Thymus (tissue), 11 donors: ENCODE measurements at regions not wholly inside any gene's neighbourhood (a gene's known extent, or its start where the extent isn't known, plus 50 kb on each side); places are given as distances from the start of the nearest gene placed in this dataset.

Source experiments
- DNase-seq, 9 donors: peaks; one replicate each; pipeline ENCODE4 v3.0.0-alpha.2; 2013; ENCODE audit warnings: low spot score in 9 of 9, low read depth in 6 of 9, missing footprints in 1 of 9
- H3K27ac ChIP-seq, 2 donors: one replicate each; pipeline ENCODE4 v1.5.1; 2013; ENCODE audit warnings: control low read depth in 1 of 2, low read depth in 1 of 2, low read length in 1 of 2, mild to moderate bottlenecking in 1 of 2, moderate library complexity in 1 of 2
- H3K27me3 ChIP-seq, 2 donors: one replicate each; pipeline ENCODE4 v1.5.1; 2013; ENCODE audit warnings: low read length in 1 of 2; ENCODE audit not compliant: control insufficient read depth in 2 of 2, insufficient read depth in 1 of 2
- H3K36me3 ChIP-seq, 2 donors: one replicate each; pipeline ENCODE4 v1.5.1; 2013; ENCODE audit warnings: low read length in 1 of 2, mild to moderate bottlenecking in 1 of 2, moderate library complexity in 1 of 2; ENCODE audit not compliant: control insufficient read depth in 2 of 2, insufficient read depth in 2 of 2
- H3K4me1 ChIP-seq, 2 donors: one replicate each; pipeline ENCODE4 v1.5.1; 2013; ENCODE audit warnings: low read length in 2 of 2; ENCODE audit not compliant: control insufficient read depth in 2 of 2, insufficient read depth in 2 of 2
- H3K4me3 ChIP-seq, 2 donors: one replicate each; pipeline ENCODE4 v1.5.1; 2013; ENCODE audit warnings: low read length in 2 of 2, control low read depth in 1 of 2, mild to moderate bottlenecking in 1 of 2
- H3K9me3 ChIP-seq, 2 donors: one replicate each; pipeline ENCODE4 v1.5.1; 2013; ENCODE audit warnings: low read length in 1 of 2, mild to moderate bottlenecking in 1 of 2; ENCODE audit not compliant: control insufficient read depth in 2 of 2, insufficient read depth in 1 of 2
- WGBS: extraction: QIAGEN DNeasy Blood & Tissue Kit; methylation state at CpG from one replicate; pipeline ENCODE4 v1.1.7; 2013; 5-methylcytosine and 5-hydroxymethylcytosine counted together
- donor health status: healthy.

- Histone ChIP-seq H3K9me3 (no peaks in the 10 kb centered on the region), H3K4me1 (no peaks in the 10 kb centered on the region), H3K4me3 (no peak overlapping the region), H3K27ac (no peak overlapping the region), H3K27me3 (no peaks in the 10 kb centered on the region), H3K36me3 (no peaks in the 10 kb centered on the region)
- 96% methylated on average over 5 of the region's 5 CpGs for WGBS
- DNase-seq, result no peak
Observed at GRCh38 chr21:38688068-38688467, 117.7 kb upstream of the ETS2 start.

- no peaks in the 10 kb centered on the region for H3K9me3 ChIP-seq
- no peaks in the 10 kb centered on the region for H3K27me3 ChIP-seq
- H3K36me3 ChIP-seq, result no peaks in the 10 kb centered on the region
- no peak for DNase-seq
- no peaks in the 10 kb centered on the region for H3K4me1 ChIP-seq
- no peak overlapping the region for H3K4me3 ChIP-seq
- H3K27ac ChIP-seq, result no peak overlapping the region
Observed at GRCh38 chr21:38691631-38692030, 114.1 kb upstream of the ETS2 start.

DNA sequence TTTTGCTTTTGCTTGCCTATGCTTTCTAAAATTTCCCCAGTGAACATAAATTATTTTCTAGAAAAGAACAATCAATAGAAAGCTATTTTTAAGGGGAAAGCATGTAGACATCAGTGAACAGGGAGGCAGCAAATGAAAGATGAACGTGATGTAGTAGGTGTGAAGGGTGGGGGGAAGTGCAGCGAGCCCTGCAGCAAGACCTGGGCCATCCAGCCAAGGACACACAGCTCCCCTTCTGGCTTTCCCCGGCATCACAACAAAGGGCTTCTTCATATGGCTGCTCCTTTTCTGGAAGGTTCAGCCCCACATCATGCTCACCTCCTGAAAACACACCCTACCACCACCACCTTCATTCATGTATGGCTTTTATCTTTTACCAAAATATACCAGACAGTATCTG, 109.2 kb upstream of the ETS2 start:
- 98% methylated on average over 3 of the region's 3 CpGs for WGBS
- no peaks in the 10 kb centered on the region for H3K27me3 ChIP-seq
- no peaks in the 10 kb centered on the region for H3K36me3 ChIP-seq
- no peaks in the 10 kb centered on the region for H3K9me3 ChIP-seq
- H3K4me1 ChIP-seq, result no peaks in the 10 kb centered on the region
- no peak for DNase-seq
- H3K27ac ChIP-seq, result no peak overlapping the region
- no peak overlapping the region for H3K4me3 ChIP-seq

GRCh38 chr21:38699048-38699447, 106.7 kb upstream of the ETS2 start:
- Histone ChIP-seq H3K4me1 (no peaks in the 10 kb centered on the region), H3K4me3 (no peak overlapping the region), H3K9me3 (no peaks in the 10 kb centered on the region), H3K27ac (no peak overlapping the region), H3K27me3 (no peaks in the 10 kb centered on the region), H3K36me3 (no peaks in the 10 kb centered on the region)
- WGBS, result 92% methylated on average over 2 of the region's 2 CpGs
- no peak for DNase-seq

GRCh38 chr21:38702196-38702595, 103.5 kb upstream of the ETS2 start:
- Histone ChIP-seq H3K27ac (no peak overlapping the region), H3K27me3 (no peaks in the 10 kb centered on the region), H3K4me3 (no peak overlapping the region), H3K9me3 (no peaks in the 10 kb centered on the region), H3K36me3 (no peaks in the 10 kb centered on the region), H3K4me1 (no peaks in the 10 kb centered on the region)
- 95% methylated on average over 9 of the region's 9 CpGs for WGBS
- no peak for DNase-seq

DNA sequence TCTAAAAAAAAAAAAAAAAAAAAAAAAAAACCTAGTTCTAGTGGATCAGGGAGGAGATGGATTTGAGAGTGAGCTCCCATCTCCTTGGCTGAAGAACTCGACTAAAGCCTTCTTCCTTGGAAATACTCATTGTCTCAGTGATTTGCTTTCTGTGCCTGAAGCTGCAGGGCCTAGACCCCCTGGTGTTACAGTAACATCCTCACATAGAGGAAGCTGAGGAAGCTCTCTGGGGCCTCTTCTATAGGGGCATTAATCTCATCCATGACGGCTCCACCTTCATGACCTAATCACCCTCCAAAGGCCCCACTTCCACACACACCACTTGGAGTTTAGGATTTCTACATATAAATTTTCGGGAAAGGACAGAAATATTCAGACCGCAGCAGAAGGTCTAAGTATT, 95.9 kb upstream of the ETS2 start:
- Histone ChIP-seq H3K4me1 (no peaks in the 10 kb centered on the region), H3K36me3 (no peaks in the 10 kb centered on the region), H3K27me3 (no peaks in the 10 kb centered on the region), H3K4me3 (no peak overlapping the region), H3K27ac (no peak overlapping the region), H3K9me3 (no peaks in the 10 kb centered on the region)
- DNase-seq, result no peak
- WGBS, result 81% methylated on average over 4 of the region's 4 CpGs

DNA sequence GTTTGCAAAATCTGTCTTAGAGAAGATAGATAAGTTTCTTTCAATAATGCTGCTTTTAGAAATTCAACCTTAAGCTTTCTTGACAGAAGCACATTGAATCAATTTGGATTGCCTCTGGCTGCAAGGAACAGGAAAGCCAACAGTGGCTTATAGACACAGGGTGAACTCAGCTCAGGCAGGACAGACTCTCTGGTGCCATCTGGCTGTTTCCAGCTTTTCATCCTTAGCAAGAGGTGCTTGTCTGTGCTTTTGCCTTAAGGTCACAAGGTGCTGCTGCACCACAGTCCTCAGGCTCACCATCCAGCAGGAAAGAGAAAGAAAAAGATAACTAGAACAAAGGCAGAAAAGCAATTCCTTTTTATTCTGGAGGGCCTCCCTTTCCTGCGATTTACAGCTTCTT, 93.7 kb upstream of the ETS2 start:
- WGBS, result 98% methylated on average over 1 of the region's 1 CpG
- H3K4me3 ChIP-seq, result no peak overlapping the region
- H3K9me3 ChIP-seq, result no peaks in the 10 kb centered on the region
- H3K27me3 ChIP-seq, result no peaks in the 10 kb centered on the region
- DNase-seq, result peak in 1 of 9 donors; percentile 30
- H3K4me1 ChIP-seq, result no peaks in the 10 kb centered on the region
- no peak overlapping the region for H3K27ac ChIP-seq
- no peaks in the 10 kb centered on the region for H3K36me3 ChIP-seq

DNA sequence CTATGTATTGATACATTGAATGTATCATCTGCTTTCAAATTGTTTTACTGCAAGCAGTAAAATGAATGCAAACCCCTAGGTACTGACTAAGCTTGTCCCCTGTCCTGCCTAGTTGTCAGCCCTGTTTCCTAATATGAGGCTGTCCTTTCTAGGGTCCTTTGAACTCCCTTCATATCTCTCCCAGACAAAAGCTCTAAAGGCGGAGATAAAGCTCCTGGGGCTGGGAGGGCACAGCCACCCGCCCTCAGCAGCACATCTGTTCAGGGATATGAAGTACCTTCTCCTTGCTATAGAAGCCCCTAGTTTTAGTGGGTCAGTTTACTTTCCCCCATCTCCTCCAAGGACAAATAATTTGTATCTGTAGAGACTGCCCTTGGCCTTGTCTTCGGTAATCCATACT, 93.1 kb upstream of the ETS2 start:
- Histone ChIP-seq H3K36me3 (no peaks in the 10 kb centered on the region), H3K27ac (no peak overlapping the region), H3K27me3 (no peaks in the 10 kb centered on the region), H3K9me3 (no peaks in the 10 kb centered on the region), H3K4me1 (no peaks in the 10 kb centered on the region), H3K4me3 (no peak overlapping the region)
- 97% methylated on average over 3 of the region's 3 CpGs for WGBS
- DNase-seq, result no peak

DNA sequence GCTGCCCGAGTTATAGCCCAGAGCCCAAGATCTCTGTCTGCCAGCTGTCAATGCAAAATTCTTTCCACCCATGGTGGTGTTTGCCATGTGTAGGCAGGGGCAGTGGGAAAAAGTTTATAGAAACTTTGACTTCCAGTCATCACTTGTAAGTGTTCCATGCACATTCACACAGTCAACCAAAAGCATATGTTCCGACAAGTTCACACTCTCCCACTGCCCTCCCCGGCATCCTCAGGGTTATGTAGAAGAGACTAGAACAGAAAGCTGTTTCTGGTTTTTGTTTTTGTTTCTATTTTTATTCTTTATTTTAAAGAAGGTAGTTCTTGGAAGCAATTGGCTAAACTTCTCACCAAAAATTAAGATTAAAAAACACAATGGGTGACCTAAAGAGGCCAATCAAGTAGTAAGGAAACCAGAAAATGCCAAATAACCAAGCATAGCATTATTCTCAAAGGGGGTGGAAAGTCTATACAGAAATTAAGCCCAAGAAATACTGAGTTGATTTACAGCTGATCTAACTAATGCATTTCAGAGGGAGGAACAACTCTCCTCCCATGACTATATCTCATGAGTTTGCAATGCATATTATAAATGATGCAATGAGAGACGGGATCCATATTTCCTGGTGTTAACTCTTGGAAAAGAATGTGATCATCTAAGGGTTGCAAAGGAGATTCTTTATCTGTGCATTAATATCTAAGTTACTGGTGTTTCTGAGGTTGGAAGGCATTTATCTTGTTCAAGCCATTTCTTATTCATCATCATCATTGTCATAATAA, 91.5 kb upstream of the ETS2 start:
- H3K27ac ChIP-seq, result no peak overlapping the region
- H3K36me3 ChIP-seq, result no peaks in the 10 kb centered on the region
- H3K4me1 ChIP-seq, result no peaks in the 10 kb centered on the region
- 96% methylated on average over 4 of the region's 4 CpGs for WGBS
- H3K27me3 ChIP-seq, result no peaks in the 10 kb centered on the region
- H3K4me3 ChIP-seq, result no peak overlapping the region
- DNase-seq, result no peak
- H3K9me3 ChIP-seq, result no peaks in the 10 kb centered on the region
